ENCODE measurements at regions not wholly inside any gene's neighbourhood (a gene's known extent, or its start where the extent isn't known, plus 50 kb on each side); places are given as distances from the start of the nearest gene placed in this dataset.

DNA sequence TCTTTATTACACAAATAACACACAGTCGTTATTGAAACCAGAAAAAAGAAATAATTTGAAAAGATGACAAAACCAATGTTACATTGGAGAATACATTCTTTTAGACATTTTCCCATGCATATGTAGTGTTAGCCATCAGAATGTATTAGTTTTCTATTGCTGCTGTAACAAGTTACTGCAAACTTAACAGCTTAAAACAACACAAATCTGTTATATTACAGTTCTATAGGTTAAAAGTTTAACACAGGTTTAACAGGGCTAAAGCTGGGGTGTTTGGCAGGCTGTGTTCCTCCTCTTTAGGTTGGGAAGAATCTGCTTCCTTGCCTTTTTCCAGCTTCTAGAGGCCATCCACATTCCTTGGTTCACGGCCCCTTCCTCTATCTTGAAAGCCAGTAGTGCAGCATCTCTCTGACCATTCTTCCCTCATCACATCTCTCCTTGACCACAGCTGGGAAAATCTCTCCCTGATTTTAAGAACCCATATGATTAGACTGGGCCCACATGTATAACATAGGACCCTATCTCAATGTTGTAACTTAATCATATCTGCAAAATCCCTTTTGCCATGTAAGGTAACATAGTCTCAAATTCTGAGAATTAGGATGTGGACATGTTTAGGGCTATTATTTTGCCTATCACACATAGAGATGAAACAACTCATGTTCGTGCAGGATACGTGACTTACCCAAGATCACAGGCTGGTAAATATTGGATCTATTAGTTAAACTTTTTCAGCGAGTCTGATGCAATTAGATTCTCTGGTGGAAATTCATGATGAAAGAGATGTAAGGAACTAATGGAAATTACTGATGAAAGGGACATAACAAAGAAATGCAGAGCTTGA is 145.4 kb upstream of the TMEM170B start:
- TF ChIP-seq EZH2phosphoT487 (IDR thresholded peaks at IDR 0.05; ENCODE audit: borderline replicate concordance, low read length) (no peak), CTCF (IDR thresholded peaks at IDR 0.05; ENCODE audit: low read depth, low read length, poor library complexity, severe bottlenecking) (no peak)
